Kidney (tissue), 13 donors: ENCODE measurements at regions not wholly inside any gene's neighbourhood (a gene's known extent, or its start where the extent isn't known, plus 50 kb on each side); places are given as distances from the start of the nearest gene placed in this dataset.

ENCODE experiments used
- DNase-seq, 5 donors: peaks; one replicate each; pipeline ENCODE4 v3.0.0-alpha.2; 2013 to 2020
- FAIRE-seq: peaks from 2 replicates; lab custom pipeline; 2012; peaks lifted over from hg19 to GRCh38; lab: Jason Lieb, UNC
- H3K27ac ChIP-seq, 2 donors: one replicate each; pipeline ENCODE4 v1.7.0; 2013; ENCODE audit warnings: low read depth in 2 of 2, low read length in 2 of 2, inconsistent platforms in 1 of 2
- H3K27me3 ChIP-seq: one replicate; pipeline ENCODE4 v1.7.1; 2013; ENCODE audit warnings: low read length, inconsistent platforms; ENCODE audit not compliant: control insufficient read depth, insufficient read depth
- H3K36me3 ChIP-seq, 3 donors: one replicate each; pipeline versions ENCODE4 v1.7.0 to v1.7.1; 2013; ENCODE audit warnings: low read length in 3 of 3, control low read depth in 1 of 3, inconsistent platforms in 1 of 3; ENCODE audit not compliant: insufficient read depth in 3 of 3, control insufficient read depth in 2 of 3
- H3K4me1 ChIP-seq, 3 donors: one replicate each; pipeline versions ENCODE4 v1.7.0 to v1.7.1; 2013; ENCODE audit warnings: low read length in 3 of 3, inconsistent platforms in 1 of 3, low read depth in 1 of 3; ENCODE audit not compliant: control insufficient read depth in 2 of 3, insufficient read depth in 2 of 3
- H3K4me3 ChIP-seq, 3 donors: one replicate each; pipeline versions ENCODE4 v1.7.0 to v1.8.1; 2013; ENCODE audit warnings: low read length in 3 of 3, control low read depth in 1 of 3, inconsistent platforms in 1 of 3
- H3K9ac ChIP-seq, 3 donors: one replicate each; pipeline versions ENCODE4 v1.7.0 to v1.7.1; 2013; ENCODE audit warnings: low read length in 3 of 3, control low read depth in 1 of 3, inconsistent platforms in 1 of 3
- H3K9me3 ChIP-seq, 3 donors: one replicate each; pipeline versions ENCODE4 v1.7.0 to v1.7.1; 2013; ENCODE audit warnings: low read length in 3 of 3, control low read depth in 1 of 3, inconsistent platforms in 1 of 3; ENCODE audit not compliant: control insufficient read depth in 2 of 3, insufficient read depth in 1 of 3
- CTCF ChIP-seq: IDR thresholded peaks from 3 replicates; pipeline ENCODE4 v1.5.1; 2012; ENCODE audit warnings: mild to moderate bottlenecking, moderate library complexity, borderline replicate concordance; ENCODE audit not compliant: insufficient read depth; ENCODE audit errors: extremely low read depth
- intact Hi-C: fragments of 100-400 bp; cut with DNase I; formaldehyde crosslinking; loops from one replicate; pipeline ENCODE4 v1.11.1; 2022
- donor health status: control.
- donor health status: control.
- donor health status: control.
- donor health status: control.
- donor health status: control.
- donor health status: DM: yes; HTN: yes; CAD: no.
- donor health status: Normal renal cell carcinoma (clear cell type).

- DNase-seq (no peak), FAIRE-seq (no peak)
- H3K9me3 ChIP-seq, result no peaks in the 10 kb centered on the region
- intact Hi-C loops, result no loop called here
- H3K4me3 ChIP-seq, result no peak overlapping the region
- H3K36me3 ChIP-seq, result no peaks in the 10 kb centered on the region
- H3K4me1 ChIP-seq, result no peaks in the 10 kb centered on the region
- no peaks in the 10 kb centered on the region for H3K27me3 ChIP-seq
- no peak overlapping the region for H3K27ac ChIP-seq
- H3K9ac ChIP-seq, result no peak overlapping the region
- no peak for TF ChIP-seq CTCF
Measured at GRCh38 chr1:186736971-186737685, 56.9 kb upstream of the PTGS2 start.

DNA sequence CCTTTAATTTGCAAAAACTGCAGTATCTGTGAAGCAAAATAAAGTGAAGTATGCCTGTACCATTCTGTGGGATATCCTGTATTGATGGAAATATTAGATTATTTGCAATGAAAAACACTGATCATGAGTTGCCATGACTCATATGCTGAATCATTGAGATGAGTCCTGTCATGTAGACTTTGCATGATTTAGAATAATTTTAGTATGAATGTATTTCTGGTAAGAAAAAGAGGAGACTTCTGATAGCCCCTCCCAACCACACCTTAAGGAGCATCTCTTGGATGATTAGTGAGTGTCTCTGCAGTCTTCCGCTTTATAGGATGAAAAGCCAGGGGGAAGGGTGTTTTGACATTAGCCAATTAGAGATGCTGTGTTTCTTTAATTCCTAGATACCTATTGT, 55.2 kb upstream of the PTGS2 start:
- Histone ChIP-seq H3K4me3 (no peak overlapping the region), H3K27me3 (no peaks in the 10 kb centered on the region), H3K4me1 (no peaks in the 10 kb centered on the region), H3K9ac (no peak overlapping the region), H3K9me3 (no peaks in the 10 kb centered on the region), H3K27ac (no peak overlapping the region), H3K36me3 (no peaks in the 10 kb centered on the region)
- intact Hi-C loops, result no loop called here
- DNase-seq (no peak), FAIRE-seq (no peak)
- no peak for TF ChIP-seq CTCF

GRCh38 chr1:186730951-186731729, 50.9 kb upstream of the PTGS2 start:
- intact Hi-C loops, result no loop called here
- no peaks in the 10 kb centered on the region for H3K36me3 ChIP-seq
- no peak for TF ChIP-seq CTCF
- no peak overlapping the region for H3K4me3 ChIP-seq
- no peaks in the 10 kb centered on the region for H3K4me1 ChIP-seq
- no peak overlapping the region for H3K27ac ChIP-seq
- no peaks in the 10 kb centered on the region for H3K27me3 ChIP-seq
- no peak for DNase-seq
- no peak overlapping the region for H3K9ac ChIP-seq
- H3K9me3 ChIP-seq, result peaks cover 0 to 4% (median 0%) of the 10 kb centered on the region in 3 donors
- no peak for FAIRE-seq
